ENCODE measurements at regions not wholly inside any gene's neighbourhood (a gene's known extent, or its start where the extent isn't known, plus 50 kb on each side); places are given as distances from the start of the nearest gene placed in this dataset.
A peak's percentile ranks its signal among the peaks of the same experiment; 100 is the strongest.

- peak; percentile 33 to 83 for DNase-seq
Observed at GRCh38 chr18:78304192-78305164, 675.1 kb upstream of the SALL3 start.

GRCh38 chr18:78305789-78306188 lies 673.8 kb upstream of the SALL3 start:
- DNase-seq: no peak

GRCh38 chr18:78309307-78309706 lies 670.3 kb upstream of the SALL3 start:
- no peak for DNase-seq

- no peak for DNase-seq
Observed at GRCh38 chr18:78309924-78310323, 669.7 kb upstream of the SALL3 start.

- no peak for DNase-seq
Observed at GRCh38 chr18:78319264-78319663, 660.4 kb upstream of the SALL3 start.

DNA sequence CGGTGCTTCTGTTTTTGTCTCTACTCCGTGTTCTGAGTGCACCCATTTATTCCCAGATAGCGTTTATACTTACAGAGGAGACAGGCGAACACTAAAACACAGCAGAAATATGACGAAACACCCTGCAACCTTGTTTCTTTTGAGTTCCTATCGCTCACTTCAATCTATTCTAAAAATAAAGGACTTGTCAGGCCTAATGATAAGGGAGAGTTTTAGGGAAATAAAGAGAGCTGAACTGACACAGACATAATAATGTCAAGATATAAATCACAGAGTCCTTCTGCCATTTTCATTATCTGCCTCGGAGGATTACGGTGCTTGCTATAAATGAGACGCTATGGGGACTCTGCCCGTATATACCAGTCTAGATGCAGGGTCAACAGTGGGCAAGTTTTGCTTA lies 659.7 kb upstream of the SALL3 start:
- DNase-seq: peak in 1 of 2 experiments; percentile 21

- DNase-seq: no peak
Observed at GRCh38 chr18:78321402-78321801, 658.2 kb upstream of the SALL3 start.

DNA sequence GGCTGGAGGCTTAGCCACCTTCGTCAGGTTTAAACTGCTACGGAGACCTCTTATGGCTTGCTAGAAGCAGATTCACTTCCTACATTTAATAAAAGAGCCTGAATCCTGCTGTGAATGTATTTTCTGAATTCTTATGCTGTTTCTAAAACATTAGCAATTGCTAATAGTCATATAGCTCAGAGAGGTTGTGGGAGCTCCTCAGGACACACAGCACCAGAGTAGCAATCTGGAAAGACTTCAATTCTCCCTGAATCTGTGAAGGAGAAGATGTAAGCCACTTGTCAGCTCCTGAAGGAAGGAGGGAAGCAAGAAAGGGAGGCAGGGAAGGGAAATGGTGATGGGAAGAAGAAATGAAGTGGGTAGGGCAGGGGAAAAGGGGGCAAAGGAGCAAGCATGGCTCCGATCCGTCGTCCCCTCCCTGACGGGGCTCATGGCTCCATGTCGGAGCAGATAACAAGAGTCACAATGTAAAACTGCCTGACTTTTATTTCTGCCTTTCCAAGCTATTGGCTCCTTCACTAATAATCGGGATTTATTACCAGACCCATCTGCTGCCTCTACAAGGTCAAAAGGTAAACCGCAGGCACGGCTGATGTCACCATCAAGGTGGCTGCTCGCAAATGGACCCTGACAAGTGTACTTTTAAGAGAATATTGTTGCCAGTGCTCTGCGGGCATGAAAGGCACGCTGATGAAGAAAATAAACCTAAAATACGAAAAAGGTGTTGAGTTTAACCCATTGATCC lies 656.0 kb upstream of the SALL3 start:
- DNase-seq: peak in 1 of 2 experiments; percentile 46

DNA sequence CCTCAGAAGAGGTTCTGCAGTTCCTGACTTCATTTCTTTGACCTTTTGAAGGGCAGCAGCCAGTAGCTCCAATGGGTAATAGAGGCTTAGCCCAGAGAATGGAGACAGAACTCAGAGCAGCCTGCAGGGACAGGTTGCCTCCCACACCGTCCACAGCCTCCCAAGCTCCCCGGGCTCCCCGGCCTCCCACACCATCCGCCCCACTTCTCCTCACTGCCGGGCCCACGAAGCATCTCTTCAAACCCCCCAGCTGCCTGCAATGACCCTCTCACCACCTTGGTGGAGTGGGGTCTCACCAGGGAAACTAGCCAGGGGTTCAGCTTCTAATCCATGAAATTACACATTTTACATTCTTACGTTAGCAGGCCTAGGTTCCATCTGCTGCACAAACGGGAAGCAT lies 652.0 kb upstream of the SALL3 start:
- no peak for DNase-seq

GRCh38 chr18:78330766-78331165 lies 648.9 kb upstream of the SALL3 start:
- DNase-seq: no peak

DNA sequence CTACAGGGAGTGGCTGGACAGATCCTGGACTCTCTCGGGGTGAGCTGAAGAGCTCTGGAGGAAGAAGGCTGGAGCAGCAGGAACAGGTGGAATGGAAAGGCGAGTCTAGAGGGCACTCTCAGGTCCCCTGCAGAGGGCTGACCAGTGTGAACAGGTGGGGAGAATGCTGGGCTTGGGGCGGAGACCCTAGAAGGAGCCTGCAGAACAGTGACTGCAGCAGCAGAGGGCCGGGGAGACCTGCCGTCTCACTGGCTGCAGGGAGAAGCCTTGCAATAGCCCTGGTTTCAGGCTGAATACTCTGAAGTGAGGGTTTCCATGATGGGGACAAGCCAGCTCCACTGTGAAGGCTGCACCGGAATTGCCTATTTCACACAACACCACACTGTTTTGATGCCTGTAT lies 626.7 kb upstream of the SALL3 start:
- peak in 1 of 2 experiments; percentile 25 for DNase-seq

DNA sequence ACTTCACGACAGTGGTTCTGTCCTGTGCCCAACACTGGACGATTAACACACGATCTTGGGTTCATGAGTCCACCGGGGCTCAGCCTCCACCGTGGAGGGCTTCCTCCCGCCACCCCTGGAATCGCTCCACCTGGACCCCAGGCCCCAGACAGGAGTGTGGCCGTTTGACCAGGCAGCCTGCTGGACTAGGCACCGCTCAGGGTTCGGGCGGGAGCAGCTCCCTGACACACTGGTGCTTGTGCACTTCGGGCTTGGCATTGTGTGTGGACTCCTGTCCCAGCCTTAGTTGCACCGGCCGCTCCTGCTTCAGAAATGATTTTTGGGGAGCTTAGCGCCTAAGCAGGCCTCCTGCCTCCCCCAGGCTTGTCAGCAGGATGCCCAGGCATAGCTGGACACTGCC lies 617.4 kb upstream of the SALL3 start:
- DNase-seq: no peak

DNA sequence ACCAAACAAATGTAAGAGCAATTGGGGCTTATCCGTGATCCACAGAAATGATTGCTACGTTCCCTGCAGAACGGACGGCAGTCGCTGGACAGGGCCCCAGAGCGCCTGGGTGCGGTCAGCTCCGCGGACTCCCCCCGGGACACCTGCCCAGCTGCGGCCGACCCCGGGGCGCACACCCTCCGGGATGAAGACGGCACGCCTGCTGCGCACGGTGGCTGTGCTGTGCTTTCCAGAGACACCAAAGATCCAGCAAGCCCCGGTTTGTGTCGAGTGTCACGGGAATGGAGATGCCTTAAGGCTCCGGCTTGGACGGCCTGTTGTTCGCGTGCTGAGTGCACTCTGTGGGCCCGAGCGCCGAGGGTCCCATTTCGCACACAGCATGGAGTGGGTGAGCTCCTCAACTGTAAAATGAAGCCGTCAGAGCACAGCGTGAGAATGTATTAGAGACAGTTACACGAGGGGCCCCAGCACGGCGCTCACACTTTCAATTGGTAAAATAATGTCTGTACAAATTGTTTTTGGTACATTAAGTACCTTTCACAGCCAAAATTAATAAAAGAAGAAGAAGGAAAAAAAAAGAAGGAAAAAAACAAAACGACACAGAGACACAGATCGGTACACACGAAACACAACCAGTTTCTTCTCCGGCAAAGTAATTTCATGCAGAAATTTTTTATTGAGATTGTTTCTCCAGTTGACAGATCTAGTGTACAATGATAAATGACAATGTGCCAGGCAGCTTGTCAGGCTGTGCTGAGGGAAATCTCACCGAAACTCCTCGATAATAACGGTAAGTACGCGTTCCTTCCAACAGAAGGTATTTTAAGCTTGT lies 615.8 kb upstream of the SALL3 start:
- no peak for DNase-seq

DNA sequence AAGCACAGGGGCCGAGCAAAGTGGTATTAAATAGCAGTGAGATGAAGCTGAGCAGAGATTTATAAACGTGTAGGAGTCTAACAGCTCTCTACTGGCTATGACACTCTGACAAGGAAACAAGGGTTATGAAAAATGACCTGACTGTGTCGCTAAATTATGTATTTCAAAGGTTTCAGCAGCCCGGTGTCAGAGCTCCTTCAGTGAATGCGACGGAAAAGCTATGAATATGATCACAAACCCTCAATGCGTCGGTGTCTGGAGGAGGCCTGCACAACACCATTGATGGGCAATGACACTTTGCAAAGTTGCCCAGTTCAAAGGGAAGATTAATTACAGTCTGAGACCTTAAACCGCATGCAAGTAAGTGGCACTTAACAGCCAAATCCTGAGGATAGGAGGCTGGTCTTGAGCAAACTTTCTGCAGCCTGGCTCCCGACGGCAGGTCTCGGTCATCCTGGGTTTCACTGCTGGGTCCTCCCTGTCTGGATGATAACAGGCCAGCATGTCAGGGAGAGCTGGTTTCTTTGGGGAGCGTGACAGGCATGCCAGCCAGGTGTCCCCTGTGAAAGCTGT lies 615.1 kb upstream of the SALL3 start:
- DNase-seq: no peak

DNA sequence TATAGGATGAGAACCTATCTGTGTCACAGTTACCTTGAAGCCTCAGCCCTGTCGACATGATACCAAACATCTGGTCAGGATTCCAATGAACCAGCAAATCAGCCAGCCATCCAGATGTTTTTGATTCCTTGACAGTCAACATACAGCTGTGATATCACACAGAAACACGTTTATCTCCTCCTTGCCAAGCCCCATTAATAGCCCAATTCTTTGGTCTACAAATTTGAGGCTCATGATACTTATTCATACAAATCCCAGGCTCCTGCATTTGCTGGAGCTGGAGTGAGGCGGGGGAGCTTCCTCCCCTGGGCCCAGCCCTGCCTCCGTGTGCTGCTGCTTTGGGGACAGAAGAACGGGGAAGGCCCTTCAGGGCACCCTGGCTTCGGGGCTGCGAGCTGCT lies 611.6 kb upstream of the SALL3 start:
- no peak for DNase-seq

- no peak for DNase-seq
Observed at GRCh38 chr18:78368726-78369125, 610.9 kb upstream of the SALL3 start.

DNA sequence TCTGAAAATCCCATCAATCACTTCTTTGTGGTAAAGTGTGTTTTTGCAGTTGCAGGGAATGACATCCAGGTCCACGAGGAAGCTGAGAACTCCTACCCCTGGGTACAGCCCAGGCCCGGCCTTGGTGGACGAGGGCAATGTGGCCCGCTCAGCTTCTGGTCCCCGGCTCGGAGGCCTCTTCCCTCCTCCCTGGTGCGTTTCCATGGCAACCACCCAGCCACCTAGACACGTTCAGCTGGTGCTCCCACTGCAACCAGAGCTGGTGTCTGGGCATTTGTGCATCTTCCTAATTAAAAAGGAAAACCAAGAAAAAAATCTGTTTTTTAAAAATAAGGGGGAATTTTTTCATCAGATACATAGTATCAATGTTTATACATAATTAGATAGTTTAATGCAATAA lies 603.6 kb upstream of the SALL3 start:
- peak in 1 of 2 experiments; percentile 6 for DNase-seq

GRCh38 chr18:78378403-78378802 lies 601.2 kb upstream of the SALL3 start:
- DNase-seq: no peak

GRCh38 chr18:78378983-78379382 lies 600.6 kb upstream of the SALL3 start:
- no peak for DNase-seq

DNA sequence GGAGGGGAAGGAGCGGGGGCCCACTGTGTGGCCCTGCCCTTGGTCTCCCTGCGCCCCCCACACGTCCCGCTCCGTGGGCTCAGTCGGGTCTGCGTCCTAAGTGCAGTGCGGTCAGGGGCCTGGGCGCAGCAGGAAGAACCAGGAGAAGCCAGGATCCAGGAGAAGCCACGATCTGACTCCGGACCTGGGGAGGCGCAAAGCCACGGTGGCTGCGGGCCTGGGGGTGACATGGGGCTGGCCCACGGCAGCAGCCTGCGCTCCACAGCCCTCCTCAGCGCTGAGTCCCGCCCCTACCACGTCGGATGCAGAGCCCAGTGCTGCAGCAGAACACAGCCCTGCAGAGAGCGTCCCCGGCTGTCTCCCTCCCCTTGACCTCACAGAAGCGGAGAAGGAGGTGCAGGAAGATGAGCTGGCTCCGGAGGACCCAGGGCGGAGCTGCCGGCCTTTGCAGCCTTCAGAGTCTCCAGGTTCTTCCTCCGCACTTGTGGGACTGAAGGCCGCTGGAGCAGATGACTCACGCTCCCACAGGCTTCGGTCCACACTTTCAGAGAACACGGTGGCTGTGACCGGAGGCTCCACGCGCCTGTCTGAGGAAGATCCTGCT lies 589.2 kb upstream of the SALL3 start:
- no peak for DNase-seq

GRCh38 chr18:78390952-78391348 lies 588.7 kb upstream of the SALL3 start:
- no peak for DNase-seq

All from NCI-H524 (cell line).